Testis (tissue), 2 donors: ENCODE measurements at regions not wholly inside any gene's neighbourhood (a gene's known extent, or its start where the extent isn't known, plus 50 kb on each side); places are given as distances from the start of the nearest gene placed in this dataset.

ENCODE experiments used
- POLR2A ChIP-seq: fragments of 450-650 bp; IDR thresholded peaks from one replicate; pipeline ENCODE4 v1.6.1; 2017; ENCODE audit warnings: antibody characterized with exemption, mild to moderate bottlenecking, moderate library complexity
- TF ChIP-seq, protein P1 (sequence below), 3 experiments: fragments of 450-650 bp in 2 of 3; fragments of 200-600 bp in 1 of 3; sonication (generic) in 1 of 3; IDR thresholded peaks; one replicate each; pipeline ENCODE4 v1.5.1; 2016 to 2019; ENCODE audit warnings: antibody characterized with exemption in 3 of 3, mild to moderate bottlenecking in 2 of 3, moderate library complexity in 1 of 3

DNA sequence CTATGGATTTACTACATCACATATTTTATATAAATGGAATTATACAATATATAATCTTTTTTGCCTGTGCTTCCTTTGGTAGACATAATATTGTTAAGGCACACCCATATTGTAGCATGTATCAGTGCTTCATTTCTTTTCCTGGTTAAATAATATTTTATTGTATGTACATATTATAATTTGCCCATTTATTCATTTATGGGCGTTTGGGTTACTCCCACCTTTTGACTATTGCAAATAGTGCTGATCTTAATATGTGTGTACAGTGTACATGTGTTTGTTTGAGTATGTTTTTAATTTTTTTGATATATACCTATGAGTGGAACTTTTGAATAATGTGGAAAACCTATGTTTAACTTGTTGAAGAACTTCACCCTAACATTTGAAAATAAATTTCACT, 804.2 kb downstream of the DHX35 start:
- TF ChIP-seq POLR2A, result no peak
- TF ChIP-seq, protein P1, sequence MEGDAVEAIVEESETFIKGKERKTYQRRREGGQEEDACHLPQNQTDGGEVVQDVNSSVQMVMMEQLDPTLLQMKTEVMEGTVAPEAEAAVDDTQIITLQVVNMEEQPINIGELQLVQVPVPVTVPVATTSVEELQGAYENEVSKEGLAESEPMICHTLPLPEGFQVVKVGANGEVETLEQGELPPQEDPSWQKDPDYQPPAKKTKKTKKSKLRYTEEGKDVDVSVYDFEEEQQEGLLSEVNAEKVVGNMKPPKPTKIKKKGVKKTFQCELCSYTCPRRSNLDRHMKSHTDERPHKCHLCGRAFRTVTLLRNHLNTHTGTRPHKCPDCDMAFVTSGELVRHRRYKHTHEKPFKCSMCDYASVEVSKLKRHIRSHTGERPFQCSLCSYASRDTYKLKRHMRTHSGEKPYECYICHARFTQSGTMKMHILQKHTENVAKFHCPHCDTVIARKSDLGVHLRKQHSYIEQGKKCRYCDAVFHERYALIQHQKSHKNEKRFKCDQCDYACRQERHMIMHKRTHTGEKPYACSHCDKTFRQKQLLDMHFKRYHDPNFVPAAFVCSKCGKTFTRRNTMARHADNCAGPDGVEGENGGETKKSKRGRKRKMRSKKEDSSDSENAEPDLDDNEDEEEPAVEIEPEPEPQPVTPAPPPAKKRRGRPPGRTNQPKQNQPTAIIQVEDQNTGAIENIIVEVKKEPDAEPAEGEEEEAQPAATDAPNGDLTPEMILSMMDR (IDR thresholded peaks at IDR 0.05), result no peak
